CD4-positive, alpha-beta T cell treated with Interleukin-17A for 1 hour (primary cell): ENCODE measurements at regions not wholly inside any gene's neighbourhood (a gene's known extent, or its start where the extent isn't known, plus 50 kb on each side); places are given as distances from the start of the nearest gene placed in this dataset.
"Not testable (repeated sequence)": the region's sequence is repeated elsewhere in the genome, so short reads cannot be mapped to it uniquely, and the experiment has no call there.

Experiments
- DNase-seq: peaks from one replicate; pipeline ENCODE4 v3.0.0-alpha.2; 2020

DNA sequence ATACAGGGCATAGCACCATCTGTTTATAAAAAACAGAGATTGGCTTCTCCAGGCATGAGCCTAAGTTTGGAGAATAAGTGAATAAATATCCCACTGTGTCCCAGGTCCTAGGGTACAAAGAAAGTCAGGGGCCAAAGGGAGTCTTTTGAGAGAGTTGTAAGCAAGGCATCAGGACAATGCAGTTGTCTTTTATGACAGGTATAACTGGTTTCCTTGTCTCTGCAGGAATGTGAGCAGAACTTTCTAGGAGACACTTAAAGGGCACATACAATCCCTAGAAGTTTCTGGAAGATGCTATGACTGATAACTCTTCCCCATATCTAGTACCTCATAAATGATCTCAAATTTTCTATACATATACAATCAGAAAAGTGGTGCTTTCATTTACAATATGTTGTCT is 245.6 kb upstream of the RGMB start:
- no peak for DNase-seq

DNA sequence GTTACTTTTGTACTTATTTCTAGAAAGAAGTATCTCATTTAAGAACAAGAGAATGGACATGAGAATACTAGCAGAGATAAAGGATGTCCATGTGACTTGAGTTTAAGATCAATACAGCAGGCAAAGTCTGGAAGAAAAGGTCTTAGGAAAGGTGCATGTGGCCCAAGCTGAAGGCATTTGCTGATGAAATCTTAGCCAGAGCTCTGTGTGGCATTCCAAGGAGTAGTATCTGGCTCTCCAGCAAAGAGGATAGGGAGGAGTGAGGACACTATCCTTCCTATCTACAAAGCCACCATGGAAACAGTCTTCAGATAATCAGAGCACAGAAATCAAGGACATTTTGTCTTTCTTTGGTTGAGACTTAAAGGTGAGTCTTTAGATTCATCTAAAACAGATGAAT is 244.1 kb upstream of the RGMB start:
- no peak for DNase-seq

DNA sequence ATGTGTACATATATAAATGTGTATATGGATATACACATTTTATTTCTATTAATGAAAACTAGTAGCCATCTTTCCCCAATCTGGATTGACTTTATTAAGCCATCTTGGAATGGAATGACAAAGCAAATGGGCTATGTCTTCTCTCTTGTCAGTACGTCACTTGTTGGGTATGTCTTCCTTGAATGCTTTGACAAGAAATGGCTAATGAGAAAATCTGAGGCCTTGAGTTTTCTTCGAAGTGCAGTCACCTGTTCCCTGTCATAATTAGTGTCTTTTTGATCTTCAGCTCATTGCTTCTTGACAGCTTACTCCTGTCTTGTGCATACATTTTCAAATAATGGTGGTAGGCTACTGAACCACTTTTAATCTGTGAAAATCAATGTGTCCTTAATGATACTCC is 243.2 kb upstream of the RGMB start:
- no peak for DNase-seq

DNA sequence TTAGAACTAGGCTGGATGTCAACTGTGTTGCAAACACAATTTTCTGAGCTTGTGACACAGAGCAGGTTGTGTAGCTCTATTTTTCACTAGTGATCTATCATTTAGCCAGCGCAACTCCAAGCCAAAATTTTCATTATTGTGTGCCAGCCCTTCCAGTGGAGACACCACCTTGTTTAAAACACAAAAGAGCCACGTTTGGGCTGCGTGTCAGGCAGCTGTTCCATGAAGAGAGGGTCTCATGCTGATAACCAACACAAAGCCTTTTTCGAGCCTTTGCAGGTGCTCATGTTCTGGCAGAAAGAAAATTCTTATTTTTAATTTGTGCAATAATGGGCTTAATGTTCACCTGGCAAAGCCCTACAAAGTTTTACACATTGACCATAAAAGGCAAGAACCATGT is 237.6 kb upstream of the RGMB start:
- no peak for DNase-seq

DNA sequence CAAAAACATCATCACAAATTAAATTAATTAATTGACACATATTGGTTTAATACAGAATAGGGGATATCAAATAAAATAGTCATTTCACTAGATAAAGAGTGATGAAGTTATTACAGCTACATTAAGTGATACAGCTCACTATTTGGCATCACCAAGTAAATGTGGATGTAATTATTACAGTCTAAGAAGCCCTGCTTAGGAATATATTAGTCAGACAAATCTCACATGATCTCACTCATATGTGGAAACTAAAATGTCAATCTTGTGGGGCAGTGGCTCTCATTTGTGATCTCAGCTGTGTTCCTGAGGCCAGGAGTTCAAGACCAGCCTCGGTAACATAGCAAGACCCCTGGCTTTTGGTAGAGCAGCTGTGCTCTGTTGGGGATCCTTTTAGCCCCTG is 233.4 kb upstream of the RGMB start:
- no peak for DNase-seq

DNA sequence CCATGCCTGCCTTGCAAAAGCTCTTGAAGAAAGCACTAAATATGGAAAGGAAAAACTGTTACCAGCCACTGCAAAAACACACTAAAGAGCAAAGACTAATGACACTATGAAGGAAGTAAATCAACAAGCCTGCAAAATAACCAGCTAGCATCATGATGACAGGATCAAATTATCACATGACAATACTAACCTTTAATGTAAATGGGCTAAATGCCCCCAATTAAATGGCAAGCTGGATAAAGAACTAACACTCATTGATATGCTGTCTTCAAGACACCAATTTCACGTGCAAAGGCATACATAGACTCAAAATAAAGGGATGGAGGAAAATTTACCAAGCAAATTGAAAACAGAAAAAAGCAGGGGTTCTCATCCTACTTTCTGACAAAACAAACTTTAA is 231.8 kb upstream of the RGMB start:
- no peak for DNase-seq

DNA sequence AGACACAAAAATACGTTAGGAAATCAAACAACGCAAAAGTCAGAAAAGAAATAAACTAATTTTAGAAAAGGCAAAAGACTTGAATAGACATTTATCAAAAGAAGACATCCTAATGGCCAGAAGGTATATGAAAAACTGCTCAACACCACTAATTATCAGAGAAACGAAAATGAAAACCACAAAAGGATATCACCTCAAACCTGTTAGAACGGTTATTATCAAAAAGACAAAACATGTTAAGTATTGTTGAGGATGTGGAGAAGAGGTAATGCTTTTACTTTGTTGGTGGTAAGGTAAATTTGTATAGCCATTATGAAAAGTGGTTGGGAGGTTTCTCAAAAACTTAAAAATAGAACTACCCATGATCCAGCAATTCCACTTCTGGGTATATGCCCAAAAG is 230.0 kb upstream of the RGMB start:
- no peak for DNase-seq

DNA sequence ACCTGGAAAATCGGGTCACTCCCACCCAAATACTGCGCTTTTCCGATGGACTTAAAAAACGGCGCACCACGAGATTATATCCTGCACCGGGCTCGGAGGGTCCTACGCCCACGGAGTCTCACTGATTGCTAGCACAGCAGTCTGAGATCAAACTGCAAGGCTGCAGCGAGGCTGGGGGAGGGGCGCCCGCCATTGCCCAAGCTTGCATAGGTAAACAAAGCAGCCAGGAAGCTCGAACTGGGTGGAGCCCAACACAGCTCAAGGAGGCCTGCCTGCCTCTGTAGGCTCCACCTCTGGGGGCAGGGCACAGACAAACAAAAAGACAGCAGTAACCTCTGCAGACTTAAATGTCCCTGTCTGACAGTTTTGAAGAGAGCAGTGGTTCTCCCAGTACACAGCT is 226.5 kb upstream of the RGMB start:
- not testable (repeated sequence) for DNase-seq

DNA sequence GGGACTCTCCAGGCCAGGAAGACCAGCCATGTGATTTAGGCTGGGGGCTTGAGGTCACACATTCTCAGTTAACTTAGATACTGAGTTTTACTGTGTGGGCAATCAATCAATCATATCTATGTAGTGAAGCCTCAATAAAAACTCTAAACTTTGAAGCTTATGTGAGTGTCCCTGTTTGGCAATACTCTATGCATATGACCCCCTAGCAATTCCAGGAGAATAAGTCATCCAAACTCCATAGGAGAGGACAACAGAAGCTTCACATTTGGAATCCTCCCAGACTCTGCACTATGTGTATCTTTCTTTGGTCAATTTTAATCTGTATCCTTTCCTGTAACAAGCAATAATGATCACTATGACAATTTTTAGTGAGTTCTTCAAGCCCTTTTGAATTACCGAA is 216.8 kb upstream of the RGMB start:
- no peak for DNase-seq

DNA sequence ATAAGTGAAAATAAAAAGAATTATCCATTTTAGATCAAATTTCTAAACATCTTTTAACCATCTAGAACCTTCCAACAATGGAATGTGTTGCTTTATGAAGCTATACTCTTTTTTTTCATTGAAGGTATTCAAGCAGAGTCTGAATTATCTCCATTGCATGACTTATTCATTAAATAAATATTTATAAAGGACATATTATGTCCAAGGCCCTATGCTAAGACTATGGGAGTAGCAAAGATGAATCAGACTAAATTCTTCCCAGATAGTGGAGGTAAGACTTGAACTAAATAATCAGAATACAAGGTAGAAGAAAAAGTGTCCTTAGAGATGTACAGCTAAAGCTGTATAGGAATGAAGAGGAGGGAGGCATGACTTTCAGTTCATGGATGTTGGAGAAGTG is 215.5 kb upstream of the RGMB start:
- DNase-seq, result no peak

DNA sequence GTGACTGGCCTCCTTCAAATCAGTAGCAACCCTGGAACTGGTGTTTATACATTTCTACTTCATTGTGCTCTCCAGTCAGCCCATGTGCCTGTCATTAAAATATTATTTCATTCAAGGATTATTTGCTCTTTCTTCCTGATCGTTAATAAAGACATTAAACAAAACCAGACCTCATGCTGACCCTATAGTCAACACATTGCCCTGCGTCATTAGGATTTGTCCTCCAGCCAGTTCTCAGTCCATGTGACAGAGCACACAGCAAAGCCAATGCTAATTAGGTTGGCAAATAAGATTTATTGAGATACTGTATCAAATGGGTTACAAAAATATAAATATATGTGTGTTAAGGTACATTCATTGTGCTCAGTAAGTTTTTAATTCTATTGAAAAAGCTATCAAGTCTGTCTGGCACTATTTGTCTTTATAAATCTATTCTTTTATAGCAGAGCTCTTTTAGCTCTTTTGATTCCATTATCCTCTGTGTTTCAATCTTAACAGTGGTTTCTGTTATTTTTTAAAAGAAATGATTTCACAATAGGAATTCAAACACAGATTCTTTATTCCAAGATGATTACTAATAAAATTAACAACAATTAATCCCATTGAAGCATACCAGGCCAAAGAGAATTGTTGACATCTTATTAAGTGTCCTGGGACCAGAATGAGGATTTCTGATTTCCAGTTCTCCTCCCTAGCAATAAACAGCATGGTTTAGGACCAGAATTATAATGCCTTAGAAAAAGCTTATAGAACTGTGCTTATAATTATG is 209.4 kb upstream of the RGMB start:
- DNase-seq, result no peak

DNA sequence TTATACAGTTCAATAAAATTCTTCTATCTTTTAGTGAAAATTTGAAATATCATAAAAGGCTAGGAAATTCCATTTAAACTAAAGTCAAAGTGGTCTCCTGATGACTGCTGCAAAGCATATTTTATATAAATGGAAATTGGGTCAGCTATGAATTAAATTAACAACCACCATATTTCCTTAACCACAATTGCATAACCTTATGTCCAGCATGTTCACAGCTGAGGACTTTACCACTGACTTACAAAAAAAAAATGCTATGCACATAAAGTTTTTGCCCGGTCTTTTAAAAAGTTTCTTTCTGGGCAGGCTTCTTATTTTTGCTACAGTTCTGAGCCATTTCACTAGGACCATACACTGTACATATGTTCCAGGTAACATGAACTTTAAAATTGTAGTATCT is 208.6 kb upstream of the RGMB start:
- DNase-seq, result no peak

DNA sequence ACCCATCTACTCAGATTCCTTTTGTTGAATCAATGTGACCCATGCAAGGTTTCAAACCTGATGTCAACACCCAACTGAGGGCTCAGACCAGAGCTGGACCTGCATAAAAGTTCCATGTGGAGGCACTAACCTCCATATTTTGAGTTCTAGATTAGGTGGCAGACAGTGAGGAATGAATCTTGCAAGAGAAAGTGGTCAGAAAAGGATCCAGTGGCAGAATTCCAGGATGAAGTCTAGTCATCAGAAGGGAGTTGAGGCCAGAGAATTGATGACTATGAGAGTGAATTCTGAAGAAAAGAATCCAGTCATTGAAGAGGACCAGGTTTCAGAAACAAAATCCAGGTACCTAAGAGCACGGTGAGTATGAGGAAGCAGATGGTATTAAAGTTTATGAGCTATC is 205.1 kb upstream of the RGMB start:
- DNase-seq, result no peak

DNA sequence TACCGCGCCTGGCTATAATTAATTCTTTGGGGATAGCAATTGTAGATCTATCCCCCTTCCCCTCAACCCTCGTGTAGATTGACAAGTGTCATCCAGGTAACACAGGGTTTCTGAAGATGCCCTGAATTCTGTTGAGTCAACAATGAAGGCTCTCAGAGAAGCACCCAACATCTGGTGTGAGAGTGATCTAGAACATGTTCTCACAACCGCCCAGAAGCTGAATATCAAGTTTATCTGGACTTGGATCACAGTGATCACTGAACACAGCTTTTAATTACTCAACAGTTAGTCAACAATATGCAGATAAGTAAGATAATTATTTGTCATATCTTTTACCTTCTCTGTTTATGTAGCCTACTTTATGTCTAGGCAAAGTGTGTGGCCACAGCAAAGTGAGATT is 204.2 kb upstream of the RGMB start:
- DNase-seq, result no peak

DNA sequence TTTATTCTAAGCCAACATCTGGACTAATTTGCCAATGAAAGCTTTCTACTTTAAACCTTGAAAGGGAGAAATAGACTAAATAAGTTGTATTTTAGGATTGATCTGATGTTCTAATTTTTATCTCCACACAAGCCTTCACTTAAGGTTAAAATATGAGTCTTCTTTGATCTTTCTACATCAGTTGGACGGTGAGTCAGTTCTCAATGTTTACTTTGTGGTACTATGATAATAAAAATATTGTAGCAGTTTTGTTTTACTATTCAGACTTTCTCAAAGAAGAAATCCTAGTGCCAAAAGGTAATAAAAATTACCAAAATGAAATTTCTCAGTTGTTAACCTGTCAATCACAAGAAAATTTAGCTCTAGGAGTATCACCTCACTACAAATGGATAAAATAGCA is 203.5 kb upstream of the RGMB start:
- no peak for DNase-seq

DNA sequence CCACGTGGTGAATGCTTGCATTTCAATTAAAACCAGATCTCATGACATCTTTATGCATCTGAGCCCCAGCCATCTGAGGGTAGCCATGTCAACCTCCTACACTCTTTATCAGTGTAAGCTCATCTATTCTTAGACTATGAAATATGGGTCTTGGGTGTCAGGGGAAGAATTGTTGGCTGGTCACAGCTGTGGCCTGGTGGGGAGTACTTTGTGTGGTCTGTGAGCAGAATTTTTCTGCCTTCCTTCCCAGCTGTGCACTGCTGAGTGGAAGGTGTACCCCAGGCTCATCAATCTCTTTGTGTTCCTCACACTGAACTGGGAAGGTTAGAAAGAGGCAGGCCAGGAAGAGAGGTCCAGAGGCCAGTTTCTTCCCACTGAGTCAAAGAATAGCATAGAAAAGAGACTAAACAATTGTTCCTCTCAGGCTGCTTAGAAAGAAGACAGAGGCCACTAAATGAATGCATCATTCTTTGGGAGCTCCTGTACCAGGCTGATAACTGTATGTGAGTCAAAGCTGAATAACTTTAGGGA is 202.7 kb upstream of the RGMB start:
- no peak for DNase-seq

DNA sequence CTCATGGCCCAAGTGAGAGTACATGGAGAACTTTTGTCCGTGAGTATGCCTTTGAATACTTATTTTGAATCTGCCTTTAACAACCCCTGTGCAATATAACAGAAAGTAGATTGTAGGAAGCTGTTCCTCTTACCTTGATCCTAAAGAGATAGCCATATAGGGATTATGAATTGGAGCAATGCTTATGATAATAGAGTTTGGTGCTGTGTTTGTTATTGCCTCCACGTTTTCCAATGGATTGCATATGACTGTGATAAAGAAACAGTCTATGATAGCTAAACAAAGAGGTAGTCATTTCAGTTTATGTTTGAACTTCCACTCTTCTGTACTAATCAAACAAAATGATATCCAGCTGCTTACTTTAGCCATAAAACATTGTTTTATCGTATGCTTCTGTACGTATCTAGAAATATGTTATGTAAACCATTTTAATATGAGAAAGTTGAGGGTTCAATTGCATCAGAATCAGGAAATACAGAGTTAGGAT is 199.6 kb upstream of the RGMB start:
- DNase-seq, result no peak

DNA sequence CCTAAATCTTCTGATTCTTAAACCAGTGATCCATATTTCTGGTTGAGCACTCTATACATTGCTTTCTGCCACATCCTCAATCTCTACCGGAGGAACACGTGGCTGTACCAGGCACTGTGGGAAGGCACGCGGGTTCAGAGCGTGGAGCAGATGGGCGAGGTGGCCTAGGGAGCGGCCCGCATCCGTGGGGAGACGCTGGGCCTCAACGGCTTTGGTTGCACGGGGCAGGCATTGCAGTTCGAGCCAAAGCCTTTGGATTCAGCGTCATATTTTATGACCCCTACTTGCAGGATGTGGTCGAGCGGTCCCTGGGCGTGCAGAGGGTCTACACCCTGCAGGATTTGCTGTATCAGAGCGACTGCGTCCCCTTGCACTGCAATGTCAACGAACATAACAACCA is 197.2 kb upstream of the RGMB start:
- no peak for DNase-seq

DNA sequence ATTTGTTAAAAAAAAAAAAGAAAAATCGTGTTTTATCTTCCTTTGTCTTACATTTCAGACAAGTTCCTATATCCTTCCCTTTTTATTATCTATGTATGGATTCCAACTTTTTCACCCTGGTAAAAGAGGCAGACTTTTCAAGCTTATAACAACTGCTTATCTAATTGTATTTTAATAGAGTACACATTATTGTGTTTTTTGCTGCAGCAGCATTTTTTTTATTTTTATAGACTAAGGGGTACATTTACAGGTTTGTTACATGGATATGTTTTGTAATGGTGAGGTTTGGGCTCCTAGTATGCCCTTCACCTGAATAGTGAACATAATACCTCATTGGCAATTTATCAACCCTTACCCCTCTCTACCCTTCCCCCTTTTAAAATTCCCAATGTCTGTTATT is 195.0 kb upstream of the RGMB start:
- DNase-seq, result no peak

DNA sequence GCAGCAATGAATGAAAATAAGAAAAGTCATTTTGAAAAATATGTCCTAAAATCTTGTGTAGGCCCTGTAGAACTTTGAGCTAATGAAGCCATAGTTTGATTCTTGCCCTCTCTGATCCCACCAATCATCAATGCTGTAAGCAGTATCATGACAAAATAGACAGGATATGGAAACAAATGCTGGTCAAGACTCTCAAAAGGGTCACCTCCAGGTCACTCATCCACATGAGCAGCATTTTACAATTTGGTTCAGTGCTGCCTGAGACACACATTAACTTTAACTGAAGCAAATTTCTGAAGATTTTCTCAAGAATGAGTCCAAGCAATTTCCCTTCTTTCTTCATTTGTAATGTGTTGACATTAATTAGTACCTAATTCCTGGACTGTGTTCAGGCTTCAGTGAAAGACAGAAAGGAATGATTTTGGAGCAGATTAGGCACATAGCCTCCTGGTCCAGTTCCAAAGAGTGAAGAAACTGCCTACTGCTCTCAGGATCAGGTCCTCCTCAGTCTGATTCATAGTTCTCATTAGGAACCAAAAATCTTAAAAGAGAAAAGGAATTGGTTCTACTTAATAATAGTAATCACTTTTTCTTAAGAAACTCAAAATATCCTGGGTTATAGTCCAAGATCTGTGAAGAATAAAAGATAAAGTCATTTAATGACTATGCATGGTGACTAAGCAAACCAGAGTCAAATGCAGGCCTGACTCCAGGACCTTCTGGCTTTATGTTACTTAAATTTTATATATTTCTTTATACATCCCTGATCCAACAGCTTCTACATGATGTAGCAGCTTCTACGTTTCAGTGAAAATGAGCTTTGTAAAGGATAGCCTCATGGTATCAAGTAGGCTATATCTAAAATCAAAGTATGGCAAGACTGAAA is 192.1 kb upstream of the RGMB start:
- DNase-seq, result no peak

DNA sequence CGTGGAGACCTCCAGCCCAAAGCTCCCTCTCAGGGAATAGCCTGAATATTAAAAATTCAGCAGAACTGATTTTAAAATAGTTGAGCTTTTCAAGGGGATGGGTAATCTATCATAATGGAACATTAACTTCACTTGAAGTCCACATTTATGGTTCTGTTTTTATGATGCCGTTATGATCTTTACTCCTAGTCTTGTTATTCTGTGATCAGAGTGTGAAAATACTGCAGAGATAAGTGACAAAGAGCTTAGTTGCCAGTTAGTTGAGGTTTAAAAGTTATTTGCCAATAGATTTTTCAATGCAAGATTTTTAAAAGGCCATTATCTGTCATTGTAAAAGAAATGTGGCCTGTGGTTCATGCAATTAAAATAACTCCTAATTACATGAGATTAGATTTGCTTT is 189.9 kb upstream of the RGMB start:
- DNase-seq, result no peak

DNA sequence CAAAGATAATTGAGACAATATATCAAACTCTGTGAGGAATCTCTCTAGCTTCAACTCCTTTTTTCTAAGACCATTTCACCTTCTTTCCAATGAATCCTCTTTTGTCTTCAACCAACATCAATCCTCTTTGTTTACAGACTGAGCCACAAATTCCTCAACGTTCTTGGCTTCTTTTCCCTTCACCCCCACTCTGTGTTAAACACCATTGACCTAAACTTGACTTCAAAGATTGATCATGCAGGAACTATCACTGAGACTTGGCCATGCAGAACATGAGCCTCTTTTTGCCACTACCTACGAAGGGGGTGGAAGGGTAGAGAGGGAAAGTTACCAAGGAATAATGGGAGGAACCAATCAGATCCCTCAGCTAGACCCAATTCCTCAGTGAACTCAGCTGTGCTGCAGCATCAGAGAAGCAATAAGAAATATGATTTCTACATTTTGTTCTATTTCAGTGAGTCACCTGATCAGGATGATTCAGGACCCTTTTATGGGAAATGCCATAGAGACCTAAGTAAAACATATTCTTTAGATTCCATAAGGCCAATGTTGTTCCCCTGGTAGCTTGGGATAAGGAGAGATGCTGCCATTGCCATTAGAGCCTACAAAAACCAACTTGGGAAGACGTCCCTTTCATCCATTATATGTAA is 187.7 kb upstream of the RGMB start:
- DNase-seq, result no peak

DNA sequence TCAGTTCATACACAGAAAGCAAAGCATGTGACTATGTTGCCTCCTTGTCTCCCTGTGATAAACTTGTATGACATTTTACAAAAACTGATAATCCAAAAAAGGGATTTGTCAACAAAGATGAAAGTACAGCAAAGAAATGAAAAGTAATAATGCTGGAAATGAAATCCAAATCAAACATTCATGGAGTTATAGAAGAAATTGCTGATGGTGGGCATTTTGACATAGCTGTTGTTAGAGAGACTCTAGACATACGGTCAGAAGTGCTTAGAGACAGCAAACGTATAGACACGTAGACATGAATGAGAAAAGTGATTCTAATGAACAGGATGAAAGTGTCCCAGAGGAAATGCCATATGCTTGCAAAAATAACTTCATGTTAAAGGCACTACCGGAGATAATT is 186.9 kb upstream of the RGMB start:
- DNase-seq, result no peak

DNA sequence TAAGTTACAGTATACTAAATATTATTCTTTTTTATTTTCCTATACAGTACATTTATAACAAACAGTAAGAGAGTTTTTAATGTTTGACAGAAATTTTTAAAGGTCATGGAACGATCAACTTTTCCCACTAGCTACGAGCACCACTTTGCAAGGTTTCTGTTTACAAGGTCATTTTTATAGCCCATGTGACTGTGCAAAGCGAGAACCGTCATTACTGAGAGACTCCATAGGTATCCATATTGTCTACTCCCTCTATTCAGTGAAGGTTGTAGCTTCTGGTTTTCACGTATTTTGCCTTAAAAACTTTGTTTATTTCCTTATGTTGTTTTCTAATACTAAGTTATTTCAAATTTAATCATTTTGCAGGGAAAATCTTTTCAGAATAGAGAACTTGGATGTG is 186.3 kb upstream of the RGMB start:
- no peak for DNase-seq
